Left kidney (tissue), 1 donor: ENCODE measurements at regions not wholly inside any gene's neighbourhood (a gene's known extent, or its start where the extent isn't known, plus 50 kb on each side); places are given as distances from the start of the nearest gene placed in this dataset.
"Not testable (repeated sequence)": the region's sequence is repeated elsewhere in the genome, so short reads cannot be mapped to it uniquely, and the experiment has no call there.

Source experiments
- DNase-seq: peaks from one replicate; pipeline ENCODE4 v3.0.0-alpha.2; 2013

- DNase-seq, result no peak
Observed at GRCh38 chr14:22251090-22251489, 337.9 kb downstream of the DAD1 start.

DNA sequence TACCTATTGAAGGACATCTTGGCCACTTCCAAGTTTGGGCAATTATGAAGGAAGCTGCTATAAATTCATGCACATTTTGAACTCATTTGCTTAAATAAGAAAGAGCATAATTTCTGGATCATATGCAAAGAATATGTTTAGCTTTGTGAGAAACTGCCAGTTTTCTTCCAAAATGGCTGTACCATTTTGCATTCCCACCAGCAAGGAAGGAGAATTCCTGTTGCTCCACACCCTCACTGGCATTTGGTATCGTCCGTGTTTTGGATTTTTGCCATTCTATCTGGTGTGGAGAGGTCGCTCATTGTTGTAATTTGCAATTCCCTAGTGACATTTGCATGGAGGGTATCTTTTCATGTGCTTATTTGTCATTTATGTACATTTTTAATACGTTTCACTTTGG lies 339.3 kb downstream of the DAD1 start:
- no peak for DNase-seq

GRCh38 chr14:22243971-22244581 lies 344.9 kb downstream of the DAD1 start:
- no peak for DNase-seq

DNA sequence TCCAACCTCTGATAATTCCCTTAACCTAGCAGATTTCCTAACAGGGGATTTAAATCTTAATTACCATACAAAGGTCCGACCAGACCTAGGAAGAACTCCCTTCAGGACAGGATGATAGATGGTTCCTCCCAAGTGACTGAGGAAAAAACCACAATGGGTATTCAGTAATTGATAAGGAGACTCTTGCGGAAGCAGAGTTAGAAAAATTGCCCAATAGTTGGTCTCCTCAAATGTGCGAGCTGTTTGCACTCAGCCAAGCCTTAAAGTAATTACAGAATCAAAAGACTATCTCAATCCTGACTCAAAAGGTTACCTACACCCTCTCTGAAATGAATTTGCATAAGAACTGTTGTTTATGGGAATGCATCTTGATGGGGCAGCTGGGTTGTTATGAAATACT lies 350.7 kb downstream of the DAD1 start:
- DNase-seq, result not testable (repeated sequence)

GRCh38 chr14:22233377-22233776 lies 355.6 kb downstream of the DAD1 start:
- DNase-seq, result no peak

- no peak for DNase-seq
Observed at GRCh38 chr14:22232933-22233332, 356.1 kb downstream of the DAD1 start.

DNA sequence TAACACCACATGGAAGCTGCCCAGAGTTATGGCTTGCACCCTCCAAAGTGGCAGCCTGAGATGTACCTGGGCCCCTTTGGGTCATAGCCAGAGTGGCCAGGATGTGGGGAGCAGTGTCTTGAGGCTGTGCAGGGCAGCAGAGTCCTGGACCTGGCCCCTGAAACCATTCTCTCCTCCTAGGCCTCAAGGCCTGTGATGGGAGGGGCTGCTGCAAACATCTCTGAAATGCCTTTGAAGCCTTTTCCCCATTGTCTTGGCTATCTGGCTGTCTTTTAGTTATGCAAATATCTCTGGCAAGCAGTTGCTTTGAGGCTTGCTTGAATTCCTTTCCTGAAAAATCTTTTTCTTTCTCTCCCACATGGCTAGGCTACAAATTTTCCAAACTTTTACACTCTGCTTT lies 356.5 kb downstream of the DAD1 start:
- no peak for DNase-seq

DNA sequence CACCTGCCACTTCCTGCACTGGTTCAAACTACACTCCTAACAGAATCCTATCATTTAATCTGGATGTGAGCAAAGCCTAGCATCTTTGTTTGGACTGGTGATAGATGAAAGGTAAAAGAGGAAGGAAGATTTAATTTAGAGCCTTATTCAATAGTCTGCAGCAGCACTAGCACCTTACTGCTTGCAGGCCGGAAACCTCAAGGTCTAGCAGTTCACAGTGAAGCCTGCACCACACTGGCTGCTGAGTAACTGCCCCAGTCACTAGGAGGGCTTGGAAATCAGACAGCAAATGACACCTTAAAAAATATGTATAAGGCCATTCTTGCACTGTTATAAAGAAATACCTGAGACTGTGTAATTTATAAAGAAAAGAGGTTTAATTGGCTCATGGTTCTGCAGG lies 358.0 kb downstream of the DAD1 start:
- no peak for DNase-seq

GRCh38 chr14:22230517-22230916 lies 358.5 kb downstream of the DAD1 start:
- DNase-seq, result no peak

DNA sequence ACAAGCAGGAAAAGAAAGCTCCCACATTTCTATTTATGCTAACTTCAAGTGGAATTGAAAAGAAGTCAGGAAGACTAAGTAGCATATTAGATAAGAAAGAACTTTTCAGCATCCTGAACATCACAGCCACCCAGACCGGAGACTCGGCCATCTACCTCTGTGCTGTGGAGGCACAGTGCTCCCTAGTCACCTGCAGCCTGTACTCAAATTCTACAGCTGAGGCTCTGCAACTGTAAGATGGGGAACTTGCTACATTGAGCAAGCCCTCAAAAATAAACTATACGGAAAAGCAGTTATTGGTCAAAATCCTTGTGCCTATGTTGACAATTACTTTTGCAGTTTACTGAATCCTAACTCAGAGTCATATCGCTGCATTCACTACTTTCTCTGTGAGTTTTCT lies 361.9 kb downstream of the DAD1 start:
- no peak for DNase-seq

- no peak for DNase-seq
Observed at GRCh38 chr14:22226381-22226780, 362.6 kb downstream of the DAD1 start.

GRCh38 chr14:22225516-22226140 lies 363.4 kb downstream of the DAD1 start:
- no peak for DNase-seq

DNA sequence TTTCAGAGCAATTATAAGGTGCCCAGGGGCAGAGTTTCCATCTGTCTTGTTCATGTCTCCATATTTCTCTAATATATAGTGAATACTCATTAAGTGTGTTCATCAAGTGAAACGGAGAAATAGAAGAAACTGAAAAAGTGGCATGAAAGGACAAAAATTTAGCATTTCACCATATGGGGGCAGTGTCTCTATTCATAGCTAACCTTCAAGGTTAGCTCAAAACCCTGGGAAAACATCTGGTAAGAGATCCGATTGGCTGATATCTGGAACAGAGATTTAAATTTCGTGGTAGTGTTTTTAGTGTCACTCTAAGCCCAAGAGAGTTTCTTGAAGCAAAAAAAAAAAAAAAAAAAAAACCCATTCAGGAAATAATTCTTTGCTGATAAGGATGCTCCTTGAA lies 367.5 kb downstream of the DAD1 start:
- no peak for DNase-seq

GRCh38 chr14:22220427-22220826 lies 368.6 kb downstream of the DAD1 start:
- no peak for DNase-seq

DNA sequence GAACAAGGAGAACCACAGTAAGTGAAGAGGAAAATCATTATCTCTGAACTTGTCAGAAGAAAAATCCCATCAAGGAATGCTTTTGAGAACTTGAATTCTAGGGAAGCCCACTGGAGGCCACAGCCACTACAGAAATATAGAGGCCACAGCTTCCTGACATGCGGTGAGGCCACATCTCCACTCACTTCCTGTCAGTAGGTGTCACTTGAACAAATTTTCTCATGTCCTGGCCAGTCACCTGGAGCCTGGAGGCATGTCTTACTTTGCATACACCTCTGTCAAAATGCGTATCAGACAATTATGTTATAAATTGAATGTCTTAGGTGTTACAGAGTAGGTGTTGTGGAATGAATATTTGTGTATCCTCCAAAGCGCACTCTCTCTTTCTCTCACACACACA lies 370.3 kb downstream of the DAD1 start:
- no peak for DNase-seq

DNA sequence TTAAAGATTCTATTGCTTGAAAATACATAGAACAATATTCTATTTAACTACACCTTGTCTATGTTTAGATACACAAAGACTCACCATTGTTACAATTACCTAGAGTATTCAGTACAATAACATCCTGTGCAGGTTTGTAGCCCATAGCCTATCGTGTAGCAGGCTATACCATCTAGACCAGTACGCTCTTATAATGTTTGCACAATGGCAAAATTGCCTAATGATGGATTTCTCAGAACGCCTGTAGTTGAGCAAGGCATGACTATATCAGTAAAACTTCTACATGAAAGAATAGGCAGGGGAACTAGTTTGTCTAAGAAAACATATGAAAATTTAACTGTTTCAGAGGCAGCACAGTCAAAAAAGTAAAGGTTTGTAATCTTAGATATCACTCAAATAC lies 375.9 kb downstream of the DAD1 start:
- no peak for DNase-seq

GRCh38 chr14:22210906-22211305 lies 378.1 kb downstream of the DAD1 start:
- DNase-seq, result no peak

GRCh38 chr14:22210026-22210425 lies 379.0 kb downstream of the DAD1 start:
- DNase-seq, result no peak

DNA sequence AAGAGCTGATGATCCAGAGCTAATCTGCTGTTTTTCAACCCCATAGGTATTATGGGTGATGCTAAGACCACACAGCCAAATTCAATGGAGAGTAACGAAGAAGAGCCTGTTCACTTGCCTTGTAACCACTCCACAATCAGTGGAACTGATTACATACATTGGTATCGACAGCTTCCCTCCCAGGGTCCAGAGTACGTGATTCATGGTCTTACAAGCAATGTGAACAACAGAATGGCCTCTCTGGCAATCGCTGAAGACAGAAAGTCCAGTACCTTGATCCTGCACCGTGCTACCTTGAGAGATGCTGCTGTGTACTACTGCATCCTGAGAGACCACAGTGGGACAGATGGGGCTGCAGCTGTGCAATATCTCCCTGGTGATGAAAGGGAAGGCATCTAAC lies 386.0 kb downstream of the DAD1 start:
- DNase-seq, result no peak

GRCh38 chr14:22202313-22202712 lies 386.7 kb downstream of the DAD1 start:
- no peak for DNase-seq

- peak; percentile 29 for DNase-seq
Observed at GRCh38 chr14:22200977-22201605, 387.9 kb downstream of the DAD1 start.

GRCh38 chr14:22200131-22200530 lies 388.9 kb downstream of the DAD1 start:
- DNase-seq, result not testable (repeated sequence)

DNA sequence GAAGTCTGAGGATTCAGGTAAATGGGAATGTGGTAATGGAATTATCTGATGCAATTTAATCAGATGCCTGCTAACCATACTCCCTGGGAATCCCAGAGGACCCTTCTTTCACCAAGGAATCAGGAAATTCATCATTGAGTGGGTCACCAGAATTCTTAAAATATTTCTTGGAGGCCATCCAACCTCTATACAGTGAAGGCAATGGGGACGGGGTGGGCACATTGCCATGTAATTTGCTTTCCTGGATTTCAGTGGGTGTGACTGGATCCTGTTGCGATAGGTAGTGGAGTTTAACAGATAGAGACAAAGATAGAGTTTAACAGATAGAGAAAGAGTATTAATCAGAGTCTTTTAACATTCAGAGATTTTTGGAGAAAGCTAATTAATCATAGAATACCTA lies 394.4 kb downstream of the DAD1 start:
- no peak for DNase-seq
